A673 (cell line): ENCODE measurements at regions not wholly inside any gene's neighbourhood (a gene's known extent, or its start where the extent isn't known, plus 50 kb on each side); places are given as distances from the start of the nearest gene placed in this dataset.

Source experiments
- BruUV-seq: library from RNA; stranded (reverse); fragments of 400-500 nt; replicated peaks from 2 replicates; lab custom pipeline; 2021; lab: Mats Ljungman, UMichigan
- CTCF ChIA-PET: fragments of 300-600 bp; sonication (Branson Sonifier 250); formaldehyde crosslinking; loops from one replicate; lab custom pipeline; 2022; ENCODE audit warnings: antibody characterized with exemption; lab: Charles Lee
- POLR2A ChIA-PET: fragments of 300-600 bp; sonication (Branson Sonifier 250); formaldehyde crosslinking; loops from one replicate; lab custom pipeline; 2022; ENCODE audit warnings: antibody characterized with exemption; ENCODE audit not compliant: low non-redundant PET; lab: Charles Lee
- DNase-seq: peaks from one replicate; pipeline ENCODE4 v3.0.0-alpha.2; 2015; ENCODE audit warnings: low spot score
- H3K27ac ChIP-seq: fragments of 200-600 bp; sonication (generic); 2 replicates; pipeline ENCODE4 v1.5.1; 2016; ENCODE audit warnings: mixed run types, low read depth, mild to moderate bottlenecking, mixed read lengths, antibody characterized with exemption, low read length; ENCODE audit not compliant: poor library complexity, severe bottlenecking
- H3K27me3 ChIP-seq: fragments of 200-600 bp; sonication (generic); replicated peaks from 2 replicates; pipeline ENCODE4 v1.6.1; 2017; ENCODE audit warnings: mixed run types, low read depth, mild to moderate bottlenecking, mixed read lengths, antibody characterized with exemption, low read length; ENCODE audit not compliant: insufficient read depth, poor library complexity
- H3K36me3 ChIP-seq: fragments of 200-600 bp; sonication (generic); 2 replicates; pipeline ENCODE4 v1.6.1; 2016; ENCODE audit warnings: mixed run types, mild to moderate bottlenecking, mixed read lengths, antibody characterized with exemption, low read length; ENCODE audit not compliant: insufficient read depth, poor library complexity, severe bottlenecking
- H3K4me1 ChIP-seq: fragments of 200-600 bp; sonication (generic); 2 replicates; pipeline ENCODE4 v1.6.1; 2017; ENCODE audit warnings: mixed run types, mild to moderate bottlenecking, mixed read lengths, antibody characterized with exemption, low read length; ENCODE audit not compliant: insufficient read depth, poor library complexity, severe bottlenecking
- H3K4me3 ChIP-seq: fragments of 200-600 bp; sonication (generic); 2 replicates; pipeline ENCODE4 v1.5.1; 2016; ENCODE audit warnings: low read depth, mixed run types, mild to moderate bottlenecking, mixed read lengths, low read length; ENCODE audit not compliant: poor library complexity, severe bottlenecking
- H3K9me3 ChIP-seq: fragments of 200-600 bp; sonication (generic); 2 replicates; pipeline ENCODE4 v1.6.1; 2016; ENCODE audit warnings: mixed run types, low read depth, mild to moderate bottlenecking, mixed read lengths, antibody characterized with exemption, low read length; ENCODE audit not compliant: poor library complexity, severe bottlenecking
- CTCF ChIP-seq: fragments of 300-800, 200-600 bp; sonication (generic); conservative IDR thresholded peaks from 2 replicates; pipeline ENCODE4 v1.5.1; 2017; ENCODE audit warnings: low read depth, mild to moderate bottlenecking, antibody characterized with exemption, low read length, moderate library complexity, mixed read lengths
- EZH2 ChIP-seq: fragments of 200-600 bp; sonication (generic); IDR thresholded peaks from 2 replicates; pipeline ENCODE4 v1.6.1; 2017; ENCODE audit warnings: borderline replicate concordance, low read depth, mild to moderate bottlenecking, mixed read lengths, antibody characterized with exemption, low read length; ENCODE audit not compliant: poor library complexity, severe bottlenecking
- intact Hi-C: fragments of 100-400 bp; cut with micrococcal nuclease; formaldehyde crosslinking; loops from one replicate; pipeline ENCODE4 v1.10.0; 2022; ENCODE audit not compliant: unreplicated experiment

GRCh38 chr16:63372815-63373214, 1336.6 kb upstream of the CDH8 start:
- Histone ChIP-seq H3K36me3 (no peaks in the 10 kb centered on the region), H3K4me1 (no peaks in the 10 kb centered on the region), H3K4me3 (no peak overlapping the region), H3K9me3 (no peaks in the 10 kb centered on the region), H3K27me3 (no peaks in the 10 kb centered on the region), H3K27ac (no peak overlapping the region)
- no TSS peak for BruUV-seq
- intact Hi-C loops = no loop called here
- ChIA-PET CTCF (no interaction called here), POLR2A (no interaction called here)
- TF ChIP-seq EZH2 (no peak), CTCF (no peak)
- no peak for DNase-seq

DNA sequence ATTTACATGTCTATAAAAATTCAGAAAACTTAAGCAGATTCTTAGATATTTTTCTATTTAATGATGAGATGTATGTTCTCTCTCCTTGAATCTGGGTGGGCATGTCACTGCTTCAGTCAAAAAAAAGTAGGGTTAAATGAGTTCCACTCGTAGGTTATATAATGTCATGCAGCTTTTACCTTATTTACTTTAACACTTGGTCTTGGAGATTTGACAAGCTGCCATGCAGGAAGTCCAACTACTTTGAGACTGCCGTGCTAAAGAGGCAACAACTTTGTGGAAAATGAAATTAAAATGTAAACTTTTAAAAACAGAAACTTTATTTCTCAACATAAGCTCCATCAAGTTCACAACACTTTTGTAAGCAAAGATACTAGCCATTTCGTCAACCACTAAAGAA, 1336.0 kb upstream of the CDH8 start:
- H3K36me3 ChIP-seq = no peaks in the 10 kb centered on the region
- no TSS peak for BruUV-seq
- H3K4me3 ChIP-seq = no peak overlapping the region
- no peak overlapping the region for H3K27ac ChIP-seq
- no peaks in the 10 kb centered on the region for H3K9me3 ChIP-seq
- TF ChIP-seq CTCF = no peak
- no peak for TF ChIP-seq EZH2
- no peak for DNase-seq
- no peaks in the 10 kb centered on the region for H3K27me3 ChIP-seq
- H3K4me1 ChIP-seq = no peaks in the 10 kb centered on the region
- ChIA-PET CTCF (no interaction called here), POLR2A (no interaction called here)
- intact Hi-C loops = no loop called here

GRCh38 chr16:63365649-63366304, 1329.5 kb upstream of the CDH8 start:
- H3K4me3 ChIP-seq = no peak overlapping the region
- CTCF ChIA-PET = no interaction called here
- POLR2A ChIA-PET = interaction anchor here (0.6 kb wide), 1 partner anchor 1535 kb away, joined by 3 read pairs; no protein-coding TSS in a partner anchor
- TF ChIP-seq EZH2 (no peak), CTCF (no peak)
- H3K27me3 ChIP-seq = no peaks in the 10 kb centered on the region
- no TSS peak for BruUV-seq
- peak; percentile 83 for DNase-seq
- H3K36me3 ChIP-seq = no peaks in the 10 kb centered on the region
- no peaks in the 10 kb centered on the region for H3K9me3 ChIP-seq
- H3K27ac ChIP-seq = no peak overlapping the region
- H3K4me1 ChIP-seq = peaks cover 15% of the 10 kb centered on the region
- intact Hi-C loops = loop anchor here (10.0 kb wide), 1 partner anchor 1749 kb away; no protein-coding TSS in a partner anchor
